Medulla oblongata (tissue), 1 donor: ENCODE measurements at regions not wholly inside any gene's neighbourhood (a gene's known extent, or its start where the extent isn't known, plus 50 kb on each side); places are given as distances from the start of the nearest gene placed in this dataset.

ENCODE experiments used
- DNase-seq: peaks from one replicate; pipeline ENCODE4 v3.0.0-alpha.2; 2015; ENCODE audit errors: extremely low spot score

DNA sequence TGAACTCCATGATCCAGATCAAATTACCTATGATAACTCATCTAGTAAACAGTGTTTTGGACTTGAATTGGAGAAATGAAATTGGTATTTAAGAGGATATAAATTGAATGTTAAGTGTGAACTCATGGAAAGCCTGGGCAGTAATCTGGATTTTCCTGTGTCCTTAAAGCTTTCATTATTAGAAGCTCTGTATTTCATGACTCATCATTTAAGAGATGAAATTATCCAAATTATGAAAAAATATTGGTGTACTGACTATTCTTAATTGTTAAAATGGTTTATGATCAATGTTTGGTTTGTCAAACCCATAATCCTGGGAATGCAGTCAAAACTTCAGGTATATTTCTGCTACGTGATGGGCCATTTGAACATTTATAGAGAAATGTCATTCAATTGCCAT lies 332.2 kb upstream of the ST6GAL2 start:
- no peak for DNase-seq

GRCh38 chr2:107222466-107222865 lies 336.5 kb upstream of the ST6GAL2 start:
- DNase-seq = no peak

DNA sequence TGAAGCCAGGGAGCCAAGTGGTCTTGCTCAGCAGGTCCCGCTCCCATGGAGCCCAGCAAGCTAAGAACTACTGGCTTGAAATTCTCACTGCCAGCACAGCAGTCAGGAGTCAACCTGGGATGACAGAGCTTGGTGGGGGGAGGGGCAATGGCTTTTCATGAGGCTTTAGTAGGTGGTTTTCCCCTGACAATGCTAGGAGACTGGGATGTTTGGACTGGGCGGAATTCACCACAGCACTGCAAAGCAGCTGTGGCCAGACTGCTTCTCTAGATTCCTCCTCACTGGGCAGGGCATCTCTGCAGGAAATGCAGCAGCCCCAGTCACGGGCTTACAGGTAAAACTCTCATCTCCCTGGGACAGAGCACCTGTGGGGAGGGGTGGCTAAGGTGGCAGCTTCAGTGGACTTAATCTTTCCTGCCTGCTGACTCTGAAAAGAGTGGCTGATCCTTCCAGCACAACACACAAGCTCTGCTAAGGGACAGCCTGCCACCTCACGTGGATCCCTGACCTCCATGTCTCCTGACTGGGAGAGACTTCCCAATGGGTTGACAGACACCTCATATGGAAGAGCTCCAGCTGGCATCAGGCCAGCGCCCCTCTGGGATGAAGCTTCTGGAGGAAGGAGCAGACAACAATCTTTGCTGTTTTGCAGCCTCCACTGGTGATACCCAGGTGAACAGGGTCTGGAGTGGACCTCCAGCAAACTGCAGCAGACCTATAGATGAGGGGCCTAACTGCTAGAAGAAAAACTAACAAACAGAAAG lies 349.7 kb upstream of the ST6GAL2 start:
- no peak for DNase-seq

DNA sequence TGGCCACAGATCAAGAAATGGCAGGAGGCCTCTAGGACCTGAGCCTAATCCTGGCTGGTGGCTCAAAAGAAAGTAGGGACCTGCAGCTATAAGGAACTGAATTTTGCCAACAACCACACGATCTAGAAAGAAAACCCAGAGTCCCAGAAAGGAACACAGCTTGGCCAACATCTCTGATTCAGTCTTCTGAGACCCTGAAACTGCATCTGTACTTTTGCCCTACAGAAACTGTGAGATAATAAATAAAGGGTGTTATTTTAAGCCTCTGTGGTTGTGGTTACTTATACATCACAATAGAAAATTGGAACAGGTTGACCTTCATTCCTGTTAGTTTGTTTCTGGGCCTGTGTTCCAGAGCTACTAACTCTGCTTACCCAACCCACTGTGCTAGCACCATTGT lies 356.8 kb upstream of the ST6GAL2 start:
- DNase-seq = no peak

DNA sequence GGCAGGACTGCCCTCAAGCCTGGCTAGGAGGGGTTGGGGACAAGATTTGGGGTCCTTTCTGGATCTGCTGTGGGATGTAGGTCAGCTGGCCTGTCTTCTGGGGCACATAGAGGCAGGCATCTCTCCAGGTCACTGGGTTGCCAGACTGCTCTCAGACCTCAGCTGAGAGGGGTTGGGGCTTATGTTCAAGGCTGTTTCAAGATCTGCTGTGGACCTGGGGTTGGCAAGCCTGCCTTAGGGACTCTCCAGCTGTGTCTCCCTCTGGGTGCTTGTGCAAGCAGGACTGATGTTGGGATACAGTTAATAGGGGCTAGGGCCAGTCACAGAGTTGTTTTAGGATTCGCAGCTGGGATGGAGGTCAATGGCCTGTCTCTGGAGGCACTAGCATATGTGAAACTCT lies 363.0 kb upstream of the ST6GAL2 start:
- no peak for DNase-seq

GRCh38 chr2:107255744-107256143 lies 369.8 kb upstream of the ST6GAL2 start:
- DNase-seq = no peak

- no peak for DNase-seq
Observed at GRCh38 chr2:107258531-107259407, 372.8 kb upstream of the ST6GAL2 start.

GRCh38 chr2:107259408-107260195 lies 373.6 kb upstream of the ST6GAL2 start:
- DNase-seq = no peak

- DNase-seq = no peak
Observed at GRCh38 chr2:107263628-107264027, 377.7 kb upstream of the ST6GAL2 start.

DNA sequence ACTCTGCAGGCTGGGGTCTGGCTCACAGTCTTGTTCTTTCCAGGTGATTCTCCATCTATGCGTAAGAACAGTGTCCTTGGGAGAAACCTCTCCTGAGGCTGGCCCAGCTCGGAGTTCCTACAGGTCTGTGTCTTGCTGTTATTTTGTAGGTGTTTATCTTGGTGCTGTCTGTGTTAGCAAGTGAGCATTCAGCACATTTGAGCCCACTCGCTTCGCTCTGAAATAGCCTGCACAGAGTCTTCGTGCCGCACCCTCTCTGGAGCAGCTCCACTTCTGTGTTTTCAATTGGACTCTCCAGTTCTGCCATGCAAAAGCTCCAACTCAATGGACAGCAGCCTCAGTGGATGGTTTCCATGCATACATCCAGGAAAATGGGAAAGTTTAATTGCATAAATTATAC lies 378.2 kb upstream of the ST6GAL2 start:
- DNase-seq = no peak

GRCh38 chr2:107266555-107266954 lies 380.6 kb upstream of the ST6GAL2 start:
- DNase-seq = no peak

- no peak for DNase-seq
Observed at GRCh38 chr2:107267086-107267485, 381.1 kb upstream of the ST6GAL2 start.

- no peak for DNase-seq
Observed at GRCh38 chr2:107276034-107276433, 390.1 kb upstream of the ST6GAL2 start.

DNA sequence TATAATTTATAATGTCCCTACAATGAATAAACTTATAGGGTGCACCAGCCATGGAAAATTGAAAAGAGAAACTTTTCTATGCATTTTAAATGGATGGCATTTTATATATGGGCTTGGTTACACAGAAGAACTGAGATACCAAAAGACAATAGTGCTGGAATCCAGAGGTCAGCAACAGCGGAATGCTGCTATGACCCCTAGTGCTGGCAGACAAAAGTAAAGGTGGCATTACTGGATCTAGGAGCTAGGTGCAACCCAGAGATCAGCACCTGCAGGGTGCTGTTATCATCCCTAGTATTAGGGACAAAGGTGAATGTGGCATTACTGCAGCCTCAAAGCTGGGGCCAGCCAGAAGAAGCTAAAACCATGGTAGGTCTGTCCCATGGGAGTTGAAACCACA lies 392.7 kb upstream of the ST6GAL2 start:
- no peak for DNase-seq

GRCh38 chr2:107281637-107282036 lies 395.7 kb upstream of the ST6GAL2 start:
- no peak for DNase-seq

DNA sequence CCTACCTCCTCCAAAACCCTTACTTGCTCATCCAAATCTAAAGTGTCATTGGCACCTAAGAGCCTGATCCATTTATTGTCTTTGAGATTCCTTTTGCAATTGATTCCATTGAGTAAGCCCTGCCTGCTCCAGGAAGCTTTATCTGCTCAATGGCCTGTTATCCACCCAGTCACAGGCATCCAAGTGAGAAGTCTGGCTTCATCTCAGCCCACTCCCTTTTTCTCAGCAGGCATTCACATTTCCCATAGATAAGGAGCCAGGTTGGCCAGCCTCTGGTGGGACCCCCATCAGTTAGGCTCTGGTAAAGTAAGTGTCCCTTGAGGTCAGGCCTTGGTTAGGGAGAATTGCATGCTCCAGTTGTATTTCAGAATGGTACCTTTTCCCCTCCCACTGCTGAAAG lies 396.2 kb upstream of the ST6GAL2 start:
- DNase-seq = no peak

DNA sequence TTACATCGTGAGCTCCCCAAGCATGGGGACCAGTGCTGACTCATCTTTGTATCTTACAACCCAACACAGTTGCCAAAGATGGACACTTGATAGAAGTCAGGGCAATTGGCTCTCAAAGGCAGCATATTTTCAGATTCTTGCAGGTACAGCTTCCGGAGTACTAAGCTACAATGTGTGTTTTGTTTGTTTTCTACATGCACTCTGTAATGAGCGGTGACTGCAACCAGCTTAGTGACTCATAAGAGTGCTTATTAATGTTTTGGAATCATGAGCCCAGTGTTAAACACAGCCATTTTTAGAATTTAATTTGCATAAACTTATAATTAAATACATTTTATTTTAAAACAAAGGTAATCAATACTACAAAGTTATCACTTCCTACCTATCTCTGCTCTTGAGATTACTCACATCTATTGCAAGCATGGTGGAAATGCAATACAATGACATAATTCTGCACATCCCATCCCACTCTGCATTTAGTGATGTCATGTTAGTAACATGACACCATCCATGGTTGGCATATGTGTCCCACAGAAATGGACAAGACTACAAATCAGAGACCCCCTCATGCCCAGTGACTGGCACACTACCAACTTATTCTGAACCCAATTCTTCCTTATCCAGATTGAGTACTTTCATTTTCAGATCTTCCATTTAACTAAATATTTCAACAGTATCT lies 399.8 kb upstream of the ST6GAL2 start:
- DNase-seq = no peak

- no peak for DNase-seq
Observed at GRCh38 chr2:107290041-107290440, 404.1 kb upstream of the ST6GAL2 start.

DNA sequence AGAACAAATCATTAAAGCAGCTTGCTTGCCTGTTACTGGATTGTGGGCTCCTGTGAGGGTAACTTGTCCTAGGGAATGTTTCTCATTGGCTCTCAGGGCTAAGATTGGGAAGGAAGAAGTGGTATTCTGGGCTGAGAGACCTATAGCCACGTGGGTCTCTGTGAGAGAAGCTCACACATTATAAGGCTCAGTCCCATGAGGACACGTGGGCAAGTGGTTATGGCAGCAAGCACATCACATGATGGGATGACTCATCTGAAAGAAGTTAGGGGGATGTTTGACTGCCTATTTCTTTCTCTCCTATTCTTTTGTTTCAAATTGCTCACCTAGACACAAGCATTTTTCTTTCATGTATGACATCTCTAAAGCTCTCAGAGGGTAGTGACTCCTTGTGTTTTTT lies 418.0 kb upstream of the ST6GAL2 start:
- no peak for DNase-seq

GRCh38 chr2:107305966-107306365 lies 420.0 kb upstream of the ST6GAL2 start:
- no peak for DNase-seq

GRCh38 chr2:107306881-107307280 lies 420.9 kb upstream of the ST6GAL2 start:
- DNase-seq = no peak

GRCh38 chr2:107308835-107309234 lies 422.9 kb upstream of the ST6GAL2 start:
- DNase-seq = no peak
